Spinal cord (tissue), 9 donors: ENCODE measurements at regions not wholly inside any gene's neighbourhood (a gene's known extent, or its start where the extent isn't known, plus 50 kb on each side); places are given as distances from the start of the nearest gene placed in this dataset.
A peak's percentile ranks its signal among the peaks of the same experiment; 100 is the strongest.
"Not testable (repeated sequence)": the region's sequence is repeated elsewhere in the genome, so short reads cannot be mapped to it uniquely, and the experiment has no call there.

ENCODE experiments used
- DNase-seq, 6 donors: peaks; one replicate each; pipeline versions ENCODE4 v3.0.0 to v3.0.0-alpha.2; 2013 to 2015; ENCODE audit warnings: low spot score in 6 of 6, low read depth in 4 of 6
- H3K27ac ChIP-seq: one replicate; pipeline ENCODE4 v1.5.1; 2013; ENCODE audit warnings: low read depth, low read length, control low read depth
- H3K27me3 ChIP-seq: one replicate; pipeline ENCODE4 v1.6.1; 2013; ENCODE audit warnings: low read length; ENCODE audit not compliant: control insufficient read depth, insufficient read depth
- H3K36me3 ChIP-seq: one replicate; pipeline ENCODE4 v1.6.1; 2013; ENCODE audit warnings: low read length; ENCODE audit not compliant: control insufficient read depth, insufficient read depth
- H3K4me1 ChIP-seq: one replicate; pipeline ENCODE4 v1.6.1; 2013; ENCODE audit warnings: low read length; ENCODE audit not compliant: control insufficient read depth, insufficient read depth
- H3K4me3 ChIP-seq: one replicate; pipeline ENCODE4 v1.5.1; 2013; ENCODE audit warnings: low read depth, low read length, control low read depth
- H3K9me3 ChIP-seq: one replicate; pipeline ENCODE4 v1.6.1; 2013; ENCODE audit warnings: low read length; ENCODE audit not compliant: control insufficient read depth, insufficient read depth
- WGBS: methylation state at CpG from one replicate; pipeline ENCODE4 v1.1.5; 2013; ENCODE audit warnings: missing lambda C conversion rate; ENCODE audit not compliant: insufficient coverage; 5-methylcytosine and 5-hydroxymethylcytosine counted together
- donor health status: healthy.

DNA sequence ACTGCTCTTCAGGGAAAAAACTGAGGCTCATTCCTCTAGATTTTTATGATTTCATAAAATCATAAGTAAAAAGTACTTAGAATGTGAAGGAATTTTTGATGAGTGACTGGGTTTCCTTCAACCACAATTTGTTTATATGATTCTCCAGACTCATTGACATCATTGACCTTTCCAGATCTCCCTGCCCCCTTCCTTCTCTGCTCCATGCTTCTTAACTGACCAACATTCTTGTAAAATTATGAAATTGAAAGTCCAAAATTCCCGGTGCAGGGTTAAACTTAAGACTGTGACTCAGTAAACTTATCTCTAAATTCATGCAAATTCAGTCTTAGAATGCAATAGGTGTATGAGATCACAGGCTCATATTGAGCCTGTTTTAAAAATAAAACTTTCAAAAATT, 648.9 kb downstream of the TDRD15 start:
- no peaks in the 10 kb centered on the region for H3K9me3 ChIP-seq
- no CpG with 5 or more reads among the region's 1 CpG for WGBS

DNA sequence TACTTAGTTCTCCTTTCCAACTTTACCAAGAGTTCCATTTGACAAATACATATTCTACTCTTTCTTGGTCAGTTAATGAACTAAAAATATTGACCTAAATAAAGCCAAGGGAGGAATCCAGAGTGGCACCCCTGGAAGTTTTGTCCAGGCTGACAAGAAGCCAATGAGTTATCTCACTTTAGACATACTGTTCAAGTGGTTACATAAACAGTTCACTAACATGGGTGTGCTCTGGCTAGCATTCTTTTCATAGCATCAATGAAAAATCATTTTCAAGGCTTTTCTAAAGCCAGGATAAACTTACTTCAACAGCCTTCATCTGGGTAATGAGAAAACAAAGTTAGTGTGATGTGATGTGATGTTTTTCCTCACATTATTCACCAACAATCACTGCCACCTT, 649.4 kb downstream of the TDRD15 start:
- DNase-seq, result peak in 1 of 6 donors; percentile 21
- H3K9me3 ChIP-seq, result no peaks in the 10 kb centered on the region
- H3K36me3 ChIP-seq, result no peaks in the 10 kb centered on the region
- no peaks in the 10 kb centered on the region for H3K4me1 ChIP-seq
- no peak overlapping the region for H3K27ac ChIP-seq
- H3K4me3 ChIP-seq, result no peak overlapping the region
- H3K27me3 ChIP-seq, result no peaks in the 10 kb centered on the region

More for the DNA sequence above, 648.9 kb downstream of the TDRD15 start:
- Histone ChIP-seq H3K27me3 (no peaks in the 10 kb centered on the region), H3K4me3 (no peak overlapping the region), H3K27ac (no peak overlapping the region), H3K36me3 (no peaks in the 10 kb centered on the region), H3K4me1 (no peaks in the 10 kb centered on the region)
- DNase-seq, result no peak

DNA sequence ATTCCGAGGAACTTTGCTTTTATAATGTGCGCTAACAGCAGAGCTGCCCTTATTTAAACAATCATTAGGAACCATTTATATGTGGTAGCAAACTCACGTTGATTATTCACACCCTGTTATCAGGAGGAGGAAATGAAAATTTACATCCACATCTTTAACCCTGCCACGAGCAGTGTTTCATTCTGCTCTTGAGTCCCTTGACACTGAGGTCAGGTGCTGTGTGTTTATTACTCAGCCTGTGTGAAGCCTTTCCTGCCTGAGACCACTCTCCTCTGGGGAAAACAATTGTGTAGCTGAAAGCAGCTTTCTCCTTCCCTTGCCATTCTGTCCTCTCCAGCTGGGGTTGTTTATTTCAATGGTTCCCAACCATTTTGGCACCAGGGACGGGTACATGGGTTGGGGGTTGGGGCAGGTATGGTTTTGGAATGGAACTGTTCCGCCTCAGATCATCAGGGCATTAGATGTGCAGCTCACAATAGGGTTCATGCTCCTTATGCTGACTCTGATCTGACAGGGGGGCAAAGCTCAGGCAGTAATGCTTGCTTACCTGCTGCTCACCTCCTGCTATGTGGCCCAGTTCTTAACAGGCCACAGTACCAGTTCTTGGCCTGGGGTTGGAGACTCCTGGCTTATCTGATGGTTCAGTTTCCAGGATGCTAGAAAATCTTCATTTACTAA, 651.1 kb downstream of the TDRD15 start:
- Histone ChIP-seq H3K27ac (no peak overlapping the region), H3K4me3 (no peak overlapping the region), H3K9me3 (no peaks in the 10 kb centered on the region), H3K36me3 (no peaks in the 10 kb centered on the region), H3K4me1 (no peaks in the 10 kb centered on the region), H3K27me3 (no peaks in the 10 kb centered on the region)
- WGBS, result 60% methylated on average over 2 of the region's 6 CpGs
- peak in 1 of 6 donors; percentile 23 for DNase-seq

DNA sequence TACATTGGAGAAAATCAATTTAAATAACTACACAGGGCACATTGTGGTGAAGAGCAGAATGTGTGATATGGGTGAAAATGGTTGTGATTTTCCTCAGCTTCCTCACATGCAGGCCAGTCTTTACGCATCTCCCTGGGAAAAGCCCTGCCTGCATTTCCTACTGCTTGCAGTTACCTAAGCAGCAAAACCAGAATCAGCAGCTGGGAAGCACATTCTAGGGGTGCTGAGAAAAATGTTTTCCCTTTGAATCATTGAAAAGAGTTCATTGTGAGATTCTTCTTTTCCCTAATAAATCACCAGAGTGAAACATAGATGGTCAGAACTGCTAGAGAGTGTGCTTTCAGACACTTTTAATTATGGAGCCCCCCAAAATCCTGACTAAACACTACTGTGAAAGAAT, 656.0 kb downstream of the TDRD15 start:
- H3K36me3 ChIP-seq, result no peaks in the 10 kb centered on the region

DNA sequence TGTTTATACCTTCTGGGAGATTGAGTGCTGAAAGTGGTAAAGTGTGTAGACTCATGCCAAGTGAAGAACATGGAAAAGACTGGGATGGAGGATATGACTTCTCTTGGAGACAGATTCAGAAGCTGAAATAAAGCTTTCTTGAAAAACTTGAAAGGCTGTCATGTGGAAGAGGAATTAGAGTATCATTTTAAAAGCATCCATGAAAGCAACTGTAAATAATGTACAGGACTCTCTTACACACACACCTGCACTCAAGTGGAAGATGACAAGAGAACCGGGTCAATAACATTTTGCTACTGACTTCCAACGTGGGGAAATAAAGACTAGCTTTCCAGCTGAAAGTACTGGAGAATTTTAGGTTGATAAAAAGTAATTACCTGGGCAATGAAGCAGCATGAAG, 658.2 kb downstream of the TDRD15 start:
- H3K9me3 ChIP-seq, result no peaks in the 10 kb centered on the region
- no peak overlapping the region for H3K4me3 ChIP-seq
- H3K36me3 ChIP-seq, result no peaks in the 10 kb centered on the region
- no peak overlapping the region for H3K27ac ChIP-seq
- no peaks in the 10 kb centered on the region for H3K4me1 ChIP-seq
- WGBS, result no CpG with 5 or more reads among the region's 2 CpGs
- peak in 1 of 6 donors; percentile 71 for DNase-seq
- no peaks in the 10 kb centered on the region for H3K27me3 ChIP-seq

More for the DNA sequence above, 656.0 kb downstream of the TDRD15 start:
- Histone ChIP-seq H3K4me3 (no peak overlapping the region), H3K27me3 (no peaks in the 10 kb centered on the region), H3K27ac (no peak overlapping the region), H3K4me1 (no peaks in the 10 kb centered on the region), H3K9me3 (no peaks in the 10 kb centered on the region)
- no CpG with 5 or more reads among the region's 1 CpG for WGBS
- no peak for DNase-seq

DNA sequence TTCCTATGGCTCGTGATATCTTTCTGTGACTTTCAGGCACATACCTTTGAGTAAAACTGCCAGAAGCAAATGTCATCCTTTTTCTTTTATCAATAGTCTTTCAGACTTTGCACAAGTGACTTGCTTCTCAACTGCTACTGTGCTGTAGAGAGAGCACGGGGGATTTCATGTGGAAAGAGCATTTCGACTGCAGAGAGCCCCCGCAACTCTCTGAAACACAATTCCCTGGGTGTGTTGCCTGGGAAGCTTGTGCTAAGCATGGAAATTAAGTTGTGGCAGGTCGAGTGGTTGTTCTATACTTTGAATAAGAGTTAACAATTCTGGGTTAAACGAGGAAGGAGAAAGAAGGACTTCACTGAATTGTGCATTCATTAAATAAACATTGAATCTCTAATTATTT, 659.1 kb downstream of the TDRD15 start:
- Histone ChIP-seq H3K27ac (no peak overlapping the region), H3K27me3 (no peaks in the 10 kb centered on the region)
- DNase-seq, result peak in 1 of 6 donors; percentile 34

DNA sequence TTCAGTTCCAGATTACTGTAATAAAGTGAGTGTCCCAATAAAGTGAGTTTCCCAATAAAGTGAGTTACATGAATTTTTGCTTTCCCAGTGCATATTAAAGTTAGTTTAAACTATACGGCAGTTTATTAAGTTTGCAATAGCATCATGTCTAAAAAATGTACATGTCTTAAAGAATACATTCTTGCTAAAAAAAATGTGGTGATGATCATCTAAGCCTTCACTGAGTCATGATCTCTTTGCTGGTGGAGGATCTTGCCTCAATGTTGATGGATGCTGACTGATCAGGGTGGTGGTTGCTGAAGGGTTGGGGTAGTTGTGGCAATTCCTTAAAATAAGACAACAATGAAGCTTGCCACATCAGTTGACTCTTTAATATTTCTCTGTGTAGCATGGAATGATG, 664.2 kb downstream of the TDRD15 start:
- Histone ChIP-seq H3K4me3 (no peak overlapping the region), H3K27me3 (no peaks in the 10 kb centered on the region), H3K4me1 (no peaks in the 10 kb centered on the region), H3K27ac (no peak overlapping the region), H3K36me3 (no peaks in the 10 kb centered on the region), H3K9me3 (no peaks in the 10 kb centered on the region)
- no CpG with 5 or more reads among the region's 1 CpG for WGBS
- DNase-seq, result no peak

More for the DNA sequence above, 659.1 kb downstream of the TDRD15 start:
- no peaks in the 10 kb centered on the region for H3K9me3 ChIP-seq
- no peaks in the 10 kb centered on the region for H3K4me1 ChIP-seq
- H3K36me3 ChIP-seq, result no peaks in the 10 kb centered on the region
- H3K4me3 ChIP-seq, result no peak overlapping the region
- WGBS, result 40% methylated on average over 4 of the region's 6 CpGs

DNA sequence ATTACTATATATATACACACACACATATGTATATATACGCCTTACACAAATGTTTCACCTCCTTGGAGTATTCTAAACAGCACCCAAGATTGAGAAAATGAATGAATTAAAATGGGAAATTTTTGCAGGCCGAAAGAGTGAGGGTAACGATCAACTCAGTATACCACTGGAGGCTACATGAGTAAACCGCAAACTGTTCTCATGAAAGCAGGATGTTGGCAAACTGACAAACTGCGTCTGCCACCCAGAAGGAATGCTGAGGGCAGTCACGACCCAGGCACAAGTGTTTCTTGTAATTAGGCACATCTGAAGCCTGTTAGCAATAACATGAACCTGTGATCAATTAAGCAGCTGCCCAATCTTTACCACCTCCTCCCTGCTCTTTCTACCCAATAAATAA, 666.5 kb downstream of the TDRD15 start:
- H3K4me1 ChIP-seq, DNase-seq, H3K27me3 ChIP-seq, H3K9me3 ChIP-seq, H3K4me3 ChIP-seq, H3K36me3 ChIP-seq, H3K27ac ChIP-seq: not testable (repeated sequence)
- WGBS, result 69% methylated on average over 5 of the region's 6 CpGs

DNA sequence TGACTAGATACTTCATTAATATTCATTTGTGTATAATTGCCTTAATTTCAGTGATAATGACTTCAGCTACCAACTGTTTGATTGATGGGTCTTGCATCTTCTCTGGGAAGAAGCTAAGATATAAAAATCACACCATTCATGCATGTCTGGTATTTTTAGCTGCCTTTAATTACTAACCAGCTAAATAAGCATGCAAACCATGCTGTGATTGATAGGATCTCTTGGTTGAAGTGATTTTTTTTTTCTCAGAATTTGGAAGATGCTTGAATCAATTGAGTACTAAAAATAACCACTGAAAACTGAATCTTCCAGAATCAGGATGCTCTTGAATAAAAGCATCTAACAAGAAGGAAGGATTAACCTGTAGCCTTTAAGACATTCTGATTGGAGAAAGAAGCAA, 668.8 kb downstream of the TDRD15 start:
- H3K27me3 ChIP-seq, result no peaks in the 10 kb centered on the region
- no peaks in the 10 kb centered on the region for H3K4me1 ChIP-seq
- DNase-seq, result peak in 2 of 6 donors; percentile 25 to 39
- H3K9me3 ChIP-seq, result no peaks in the 10 kb centered on the region
- H3K27ac ChIP-seq, result no peak overlapping the region
- no peak overlapping the region for H3K4me3 ChIP-seq
- H3K36me3 ChIP-seq, result no peaks in the 10 kb centered on the region

DNA sequence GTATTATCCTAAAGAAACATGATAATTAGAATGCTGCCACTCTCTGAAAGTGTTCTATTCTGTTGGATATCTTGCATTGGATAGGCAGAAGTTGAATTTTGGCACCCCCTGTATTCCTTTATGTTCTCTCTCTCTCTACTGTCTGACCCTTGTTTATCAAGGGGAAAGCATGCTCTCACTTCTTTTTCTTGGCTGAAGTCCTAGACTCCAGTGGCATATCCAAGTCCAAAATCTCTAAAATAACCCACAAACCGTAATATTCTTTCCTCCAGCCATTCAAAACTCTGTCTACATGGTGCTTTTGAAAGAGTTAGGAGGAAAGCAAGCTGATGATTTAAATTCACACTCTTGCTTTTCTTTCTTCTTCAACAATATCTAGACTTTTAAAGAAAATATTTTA, 669.7 kb downstream of the TDRD15 start:
- H3K27ac ChIP-seq, result no peak overlapping the region
- no peak overlapping the region for H3K4me3 ChIP-seq
- H3K9me3 ChIP-seq, result no peaks in the 10 kb centered on the region
- H3K36me3 ChIP-seq, result no peaks in the 10 kb centered on the region
- no peaks in the 10 kb centered on the region for H3K27me3 ChIP-seq
- DNase-seq, result peak in 1 of 6 donors; percentile 54
- WGBS, result no CpG with 5 or more reads among the region's 1 CpG
- no peaks in the 10 kb centered on the region for H3K4me1 ChIP-seq
